Suppressor macrophage (primary cell): ENCODE measurements at regions not wholly inside any gene's neighbourhood (a gene's known extent, or its start where the extent isn't known, plus 50 kb on each side); places are given as distances from the start of the nearest gene placed in this dataset.

Source experiments
- DNase-seq, 4 experiments: peaks; one replicate each; pipeline ENCODE4 v3.0.0-alpha.2; 2020 to 2022

DNA sequence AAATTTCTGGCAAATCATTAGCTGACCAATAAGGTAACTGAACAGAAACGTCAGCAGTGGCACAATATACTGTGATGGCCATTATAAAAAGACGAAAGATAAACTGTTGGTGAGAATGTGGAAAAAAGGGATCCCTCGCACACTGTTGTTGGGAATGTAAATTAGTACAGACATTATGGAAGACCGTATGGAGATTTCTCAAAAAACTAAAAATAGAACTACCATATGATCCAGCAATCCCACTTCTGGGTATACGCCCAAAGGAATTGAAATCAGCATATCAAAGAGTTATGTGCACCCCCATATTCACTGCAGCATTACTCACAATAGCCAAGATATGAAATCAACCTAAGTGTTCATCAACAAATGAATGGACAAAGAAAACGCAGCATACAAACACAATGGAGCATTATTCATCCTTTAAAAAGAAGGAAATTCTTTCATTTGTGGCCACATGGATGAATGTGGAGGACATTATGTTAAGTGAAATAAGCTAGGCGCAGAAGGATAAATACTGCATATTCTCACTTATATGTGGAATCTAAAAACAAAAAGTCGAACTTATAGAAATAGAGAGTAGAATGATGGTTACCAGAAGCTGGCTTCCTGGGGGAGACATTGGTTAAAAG, 257.7 kb downstream of the RHOU start:
- DNase-seq, result no peak

DNA sequence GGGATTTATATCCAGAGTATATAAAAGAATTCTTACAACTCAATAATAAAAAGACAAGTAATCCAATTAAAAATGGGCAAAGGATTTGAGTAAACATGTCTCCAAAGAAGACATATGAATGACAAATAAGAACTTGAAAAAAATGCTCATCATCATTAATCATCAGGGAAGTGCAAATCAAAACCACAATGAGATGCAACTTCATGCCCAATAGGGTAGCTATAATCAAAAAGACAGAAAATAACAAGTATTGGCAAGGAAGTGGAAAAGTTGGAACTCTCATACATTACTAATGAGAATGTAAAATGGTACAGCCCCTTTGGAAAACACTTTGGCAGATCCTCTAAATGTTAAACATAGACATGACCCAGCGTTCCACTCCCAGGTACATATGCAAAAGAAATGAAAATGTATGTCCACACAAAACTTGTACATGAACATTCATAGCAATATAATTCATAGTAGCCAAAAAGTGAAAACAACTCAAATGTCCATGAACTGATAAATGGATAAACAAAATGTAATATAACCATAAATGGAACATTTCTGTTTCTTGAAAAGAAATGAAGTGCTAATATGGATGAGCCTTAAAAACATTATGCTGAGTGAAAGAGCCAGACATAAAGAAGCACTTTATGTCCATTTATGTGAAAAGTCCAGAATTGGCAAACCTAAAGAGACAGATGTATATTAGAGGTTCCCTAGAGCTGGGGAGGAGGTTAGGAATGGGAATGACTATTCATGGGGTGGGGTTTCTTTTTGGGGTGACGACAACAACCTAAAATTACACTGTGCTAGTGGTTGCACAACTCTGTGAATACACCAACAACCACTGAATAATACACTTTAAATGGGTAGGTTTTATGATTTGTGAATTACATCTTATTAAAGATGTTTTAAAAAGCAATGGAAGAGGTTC, 259.7 kb downstream of the RHOU start:
- peak in 2 of 4 experiments; percentile 21 to 26 for DNase-seq

DNA sequence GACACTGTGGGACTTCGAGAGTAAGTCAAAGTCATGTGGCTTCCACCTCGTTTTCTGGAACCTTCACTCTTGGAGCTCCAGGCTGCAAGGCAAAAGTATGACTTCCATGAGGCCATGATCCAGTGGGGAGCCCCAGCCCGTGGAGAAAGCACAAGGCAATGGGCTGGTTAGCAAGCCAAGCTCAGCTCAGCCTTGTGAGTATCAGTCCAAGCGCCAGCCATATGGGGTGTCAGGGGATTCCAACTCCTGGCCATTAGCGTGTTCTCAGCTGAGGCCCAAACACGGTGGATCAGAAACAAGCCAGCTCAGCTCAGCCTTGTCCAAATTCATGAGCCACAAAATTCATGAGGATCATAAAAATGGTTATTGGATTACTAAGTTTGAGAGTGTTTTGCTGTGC, 261.0 kb downstream of the RHOU start:
- no peak for DNase-seq

DNA sequence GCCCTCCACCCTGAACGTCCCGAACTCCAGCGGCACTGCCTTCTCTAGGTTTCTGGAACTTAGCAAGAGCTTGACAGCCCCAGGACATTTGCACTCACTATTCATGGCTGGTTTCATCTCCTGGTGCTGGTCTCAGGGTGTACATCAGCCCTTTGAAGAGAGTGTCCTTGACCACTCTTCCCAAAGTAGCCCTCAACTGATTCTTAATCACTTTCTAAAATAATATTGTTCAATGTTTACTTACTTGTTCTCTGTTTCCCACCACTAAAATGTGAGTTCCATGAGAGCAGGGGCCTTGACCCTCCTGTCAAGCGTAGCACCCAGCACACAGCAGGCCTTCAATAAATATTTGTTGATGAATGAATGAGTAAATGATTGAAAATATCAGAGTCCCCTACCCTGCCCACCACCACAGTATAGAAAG, 262.5 kb downstream of the RHOU start:
- no peak for DNase-seq

DNA sequence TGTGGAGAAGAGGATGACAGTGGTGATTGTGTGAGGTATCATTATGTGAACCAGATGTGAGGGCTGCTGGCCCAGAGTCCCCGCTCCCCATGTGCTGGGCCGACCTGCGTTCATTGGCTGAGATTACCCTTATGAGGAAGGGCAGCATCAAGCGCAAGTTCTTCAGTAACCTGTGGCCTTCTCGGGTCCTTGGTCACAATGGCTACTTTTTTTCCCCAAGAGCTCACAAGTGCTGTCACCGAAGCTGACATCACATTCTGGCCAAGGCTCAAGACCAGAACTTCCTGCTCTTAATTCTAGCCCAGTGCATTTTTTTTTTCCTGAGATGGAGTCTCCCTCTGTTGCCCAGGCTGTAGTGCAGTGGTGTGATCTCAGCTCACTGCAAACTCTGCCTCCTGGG, 262.9 kb downstream of the RHOU start:
- peak; percentile 48 to 73 (median 66) for DNase-seq

DNA sequence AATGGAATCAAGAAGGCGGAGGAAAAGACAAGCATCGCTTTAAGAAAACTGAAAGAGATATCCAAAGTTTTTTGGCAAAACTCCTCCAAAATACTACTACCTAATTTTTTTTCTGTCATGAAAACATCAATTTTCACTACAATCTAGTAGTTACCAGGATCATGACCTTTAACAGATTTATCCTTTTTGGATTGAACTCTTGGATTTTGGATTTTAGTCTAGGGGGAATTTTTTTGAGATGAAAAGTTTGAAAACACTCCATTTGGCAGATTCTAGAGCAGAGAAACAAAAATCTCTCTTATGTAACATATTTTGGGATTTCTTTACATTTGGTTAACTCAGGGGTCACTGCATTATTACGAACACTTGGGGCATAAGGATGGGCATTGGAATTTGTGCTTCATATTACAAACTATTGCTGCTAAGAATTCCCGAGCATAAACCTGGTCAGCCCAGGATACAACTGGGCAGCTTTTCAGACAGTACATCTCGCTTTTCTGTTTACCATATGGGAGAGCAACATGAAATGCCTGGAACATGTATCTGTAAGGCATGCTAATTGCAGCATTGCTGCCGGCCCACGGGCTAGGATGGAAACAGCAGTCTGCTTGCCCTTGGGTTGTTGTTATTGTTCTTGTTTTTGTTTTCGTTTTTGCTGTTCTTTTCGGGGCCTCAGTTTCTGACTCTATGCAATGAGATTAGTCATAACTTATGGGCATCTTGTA, 264.3 kb downstream of the RHOU start:
- DNase-seq, result no peak

DNA sequence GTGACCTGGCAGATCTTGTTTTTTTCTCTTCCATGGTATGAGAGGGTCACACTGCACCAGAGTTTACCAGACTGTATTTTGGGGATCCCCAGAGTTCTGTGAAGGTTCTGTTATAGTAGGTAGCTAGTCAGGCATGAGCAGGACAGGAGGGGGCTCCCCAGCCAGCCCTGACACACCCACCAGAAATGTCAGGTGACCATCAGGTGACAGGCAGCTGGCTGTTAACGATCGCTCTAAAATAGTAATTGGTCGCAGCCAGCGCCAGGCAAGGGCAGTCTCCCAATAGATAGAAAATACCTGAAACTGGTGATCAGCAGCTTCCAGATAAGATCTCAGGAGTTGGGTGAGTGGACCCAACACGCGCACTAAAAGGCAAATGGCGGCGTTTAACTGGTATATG, 264.9 kb downstream of the RHOU start:
- DNase-seq, result no peak

DNA sequence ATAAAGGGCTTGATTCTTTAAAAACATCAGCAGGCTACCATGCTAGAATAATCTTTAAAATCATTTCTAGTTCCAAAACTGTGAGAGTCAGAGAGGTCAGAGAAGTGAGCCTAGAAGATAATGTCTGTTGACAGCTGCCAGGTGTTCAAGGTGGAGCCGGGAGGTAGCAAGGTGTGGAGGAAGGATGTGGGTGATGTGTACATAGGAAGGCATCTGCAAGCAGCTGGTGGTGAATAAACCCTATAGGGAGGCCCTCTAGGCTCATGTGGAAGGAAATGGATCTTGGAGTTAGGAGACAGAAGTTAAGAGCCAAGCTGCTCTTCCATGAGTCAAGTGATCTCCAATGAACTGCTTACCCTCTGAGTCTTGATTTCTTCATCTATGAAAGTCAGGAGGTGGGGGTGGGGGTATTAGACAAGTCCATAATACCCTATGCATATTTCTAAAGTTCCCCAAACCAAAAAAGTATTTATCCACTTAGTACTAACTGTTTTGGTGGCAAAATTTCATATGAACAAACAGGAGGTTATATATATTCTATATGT, 266.3 kb downstream of the RHOU start:
- DNase-seq, result peak in 3 of 4 experiments; percentile 32 to 59 (median 55)

DNA sequence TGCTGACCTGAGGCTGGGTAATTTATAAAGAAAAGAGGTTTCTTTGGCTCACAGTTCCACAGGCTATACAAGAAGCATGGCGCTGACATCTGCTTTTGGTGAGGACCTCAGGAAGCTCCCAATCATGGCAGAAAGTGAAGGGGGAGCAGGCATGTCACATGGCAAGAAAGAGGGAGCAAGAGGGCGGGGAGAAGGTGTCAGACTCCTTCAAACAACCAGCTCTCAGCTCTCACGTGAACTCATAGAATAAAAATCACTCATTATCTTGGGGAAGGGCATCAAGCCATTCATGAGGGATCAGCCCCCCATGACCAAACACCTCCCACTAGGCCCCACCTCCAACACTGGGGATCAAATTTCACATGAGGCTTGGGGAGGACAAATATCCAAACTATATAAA, 266.8 kb downstream of the RHOU start:
- no peak for DNase-seq

DNA sequence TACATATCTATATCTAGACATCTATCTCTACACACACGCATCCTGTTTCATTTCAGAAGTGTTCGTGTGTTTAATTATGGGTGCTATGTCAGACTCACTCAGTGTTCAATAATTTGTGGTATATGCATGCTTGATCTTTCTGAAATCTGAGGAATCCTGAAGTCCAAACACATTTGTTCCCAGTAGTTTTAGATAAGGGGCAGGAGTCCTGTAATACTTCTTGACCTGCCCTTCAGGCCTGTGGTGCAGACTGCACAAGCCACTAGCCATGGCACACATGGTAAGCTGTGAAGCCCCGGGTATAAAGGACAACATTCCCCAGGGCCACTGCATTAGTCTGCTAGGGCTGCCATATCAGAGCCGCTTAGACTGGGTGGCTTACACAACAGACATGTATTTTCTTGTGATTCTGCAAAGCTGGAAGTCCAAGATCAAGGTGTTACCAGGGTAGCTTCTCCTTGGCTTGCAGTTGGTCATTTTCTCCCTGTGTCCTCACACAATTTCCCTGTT, 267.2 kb downstream of the RHOU start:
- no peak for DNase-seq

DNA sequence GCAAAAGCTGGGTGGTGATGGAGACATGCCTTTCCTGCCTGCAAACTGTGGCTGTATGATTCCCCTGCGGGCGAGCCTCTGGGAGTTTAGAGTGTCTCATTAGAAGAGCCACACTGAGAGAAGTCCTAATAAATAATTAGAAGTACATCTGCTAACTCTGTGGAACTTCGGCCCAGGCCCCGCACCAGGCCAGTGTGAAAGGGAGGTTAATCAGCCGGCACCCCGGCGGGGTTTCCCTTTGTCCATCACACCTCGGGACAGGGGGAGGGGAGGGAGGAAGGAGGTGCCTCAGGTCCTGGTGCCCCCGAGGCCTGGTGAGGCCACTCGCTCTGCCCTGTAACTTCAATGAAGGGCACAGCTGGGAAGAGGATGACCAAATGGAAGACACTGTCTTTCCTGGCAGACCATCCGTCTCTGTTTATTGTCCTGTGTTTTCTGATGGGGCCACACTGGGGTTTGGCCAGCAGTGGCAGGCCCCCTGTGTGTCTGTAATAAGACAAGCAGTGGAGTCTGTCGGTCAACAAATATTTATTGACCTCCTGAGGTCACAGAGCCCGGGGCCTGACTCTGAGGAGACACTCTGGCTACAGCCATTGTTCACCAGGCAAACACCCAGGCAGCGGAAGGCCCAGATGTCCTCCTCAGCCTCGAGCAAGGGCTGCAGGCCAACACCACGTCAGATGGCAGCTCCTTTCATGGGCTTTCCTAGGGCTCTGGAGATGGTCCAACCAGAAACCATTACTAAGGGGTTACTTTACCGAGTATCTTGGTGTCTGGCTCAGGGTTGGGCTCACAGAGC, 267.5 kb upstream of the RAB4A start:
- no peak for DNase-seq

DNA sequence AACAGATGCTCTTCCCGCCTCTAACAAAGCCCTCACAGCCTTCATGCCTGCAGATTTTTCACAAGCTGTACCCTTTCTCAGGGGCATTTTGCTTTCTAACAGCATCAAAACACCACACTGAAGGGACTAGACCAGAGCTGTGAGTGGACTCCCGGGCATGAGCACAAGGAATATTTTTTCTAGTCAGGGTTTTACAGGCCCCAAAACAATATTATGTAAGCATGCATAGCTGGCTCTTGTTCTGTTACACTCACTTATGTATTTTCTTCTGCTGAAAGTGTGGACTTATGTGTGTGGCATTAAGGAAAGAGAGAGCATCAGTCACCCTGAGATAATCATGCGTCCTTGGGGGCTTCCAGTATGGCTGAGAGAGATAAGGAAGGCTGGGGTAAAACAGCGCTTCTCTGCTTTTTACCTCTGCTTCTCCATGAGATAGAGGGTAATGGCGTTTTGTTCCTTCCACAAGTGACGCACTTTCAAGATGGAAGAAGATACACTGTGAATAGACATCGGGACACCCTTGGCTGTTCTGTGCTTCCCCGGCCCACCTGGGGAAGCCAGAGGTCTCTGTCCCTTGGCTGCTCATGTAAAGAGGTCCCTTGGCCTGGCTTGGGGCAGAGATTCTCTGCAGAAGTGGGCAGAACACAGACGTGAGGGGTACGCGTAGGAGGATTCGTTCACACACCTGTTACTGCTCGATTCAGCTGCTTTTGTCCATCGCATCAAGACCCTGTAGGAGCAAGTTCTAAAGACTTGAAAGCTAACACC, 266.7 kb upstream of the RAB4A start:
- no peak for DNase-seq

DNA sequence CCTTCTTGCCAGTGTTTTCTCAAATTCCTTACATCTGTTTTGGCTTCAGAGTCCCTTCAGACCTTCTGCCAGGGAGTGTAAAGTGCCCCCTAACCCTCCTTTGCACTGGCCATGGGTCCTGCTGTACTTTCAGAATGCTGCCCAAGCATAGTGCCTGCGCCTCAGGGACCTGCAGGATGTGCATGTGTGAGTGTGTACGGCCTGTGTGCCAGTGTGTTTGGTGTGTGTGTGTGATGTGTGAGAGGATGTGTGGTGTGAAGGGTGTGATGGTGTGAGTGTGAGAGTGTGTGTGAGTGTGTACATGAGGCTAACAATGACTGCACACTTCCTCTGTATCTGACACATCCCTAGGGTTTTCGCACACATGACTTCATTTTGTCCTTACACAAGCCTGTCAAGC, 265.8 kb upstream of the RAB4A start:
- no peak for DNase-seq

DNA sequence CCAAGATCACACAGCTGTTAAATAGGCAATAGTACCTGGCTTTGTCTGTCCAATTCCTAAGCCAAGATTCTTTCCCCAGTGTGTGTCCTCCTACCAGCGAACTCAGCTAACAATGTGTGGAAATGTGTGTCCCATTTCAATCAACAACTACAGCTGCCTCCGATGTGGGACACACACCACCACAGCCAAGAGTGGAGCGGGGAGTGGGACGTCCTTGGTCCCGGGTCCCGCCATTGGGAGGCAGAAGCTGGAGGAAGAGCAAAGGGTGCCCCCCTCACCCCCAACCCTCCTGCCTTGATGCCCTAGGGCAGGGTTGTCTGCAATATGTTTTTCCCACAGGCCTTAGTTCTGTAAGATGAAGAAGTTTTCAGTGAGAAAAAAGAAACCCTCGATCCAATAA, 265.4 kb upstream of the RAB4A start:
- no peak for DNase-seq

DNA sequence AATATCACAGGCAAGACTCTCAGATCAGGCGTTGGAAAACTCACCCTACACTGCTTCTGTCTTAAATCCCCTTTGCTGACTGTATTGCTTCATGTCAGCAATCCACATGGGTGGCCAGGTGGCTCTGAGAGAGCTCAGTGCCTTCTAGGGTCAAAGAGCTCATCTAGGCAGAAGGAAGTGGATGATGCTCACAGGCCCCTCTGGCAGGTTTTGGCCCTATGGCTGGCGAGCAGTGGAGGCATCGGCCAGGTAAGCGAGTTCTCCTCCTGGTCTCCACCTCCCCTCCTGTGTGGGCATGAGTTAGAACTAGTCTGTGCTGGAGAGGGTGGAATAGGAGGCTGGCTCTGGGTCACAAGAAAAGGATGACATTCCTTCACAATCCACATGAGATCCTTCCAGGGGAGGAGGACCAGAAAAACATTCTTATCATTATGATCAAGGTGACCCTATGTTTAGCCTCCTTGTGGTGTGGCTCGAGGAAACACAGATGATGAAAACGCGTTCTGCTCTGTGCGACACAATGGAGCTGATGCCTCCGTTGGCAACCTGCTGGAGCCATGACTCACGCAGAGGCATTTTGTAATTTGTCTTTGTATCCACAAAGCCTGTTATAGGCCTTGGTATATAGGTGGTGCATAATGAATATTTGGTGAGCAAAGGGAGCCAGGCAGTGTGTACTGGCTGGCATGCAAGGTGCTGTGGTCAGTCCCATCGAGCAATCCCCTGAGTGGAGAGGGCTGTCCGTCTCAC, 264.6 kb upstream of the RAB4A start:
- no peak for DNase-seq

DNA sequence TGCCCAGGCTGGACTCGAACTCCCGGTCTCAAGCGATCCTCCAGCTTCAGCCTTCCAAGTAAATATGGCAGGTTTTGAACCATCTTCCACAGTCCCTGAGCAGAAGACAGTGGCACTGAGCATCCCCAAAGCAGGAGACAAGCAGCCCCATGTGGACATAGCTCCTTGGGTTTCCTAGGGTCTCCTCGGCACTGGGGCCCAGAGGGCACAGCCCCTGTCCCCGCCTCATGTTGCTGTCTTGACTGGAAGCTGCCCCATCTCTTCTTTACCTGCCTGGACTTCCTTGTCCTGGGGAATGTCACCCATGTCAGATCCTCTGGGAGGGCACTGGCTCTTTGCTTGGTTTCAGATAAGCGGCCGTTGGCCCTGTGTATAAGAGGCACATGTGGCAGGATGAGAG, 263.7 kb upstream of the RAB4A start:
- DNase-seq, result no peak

DNA sequence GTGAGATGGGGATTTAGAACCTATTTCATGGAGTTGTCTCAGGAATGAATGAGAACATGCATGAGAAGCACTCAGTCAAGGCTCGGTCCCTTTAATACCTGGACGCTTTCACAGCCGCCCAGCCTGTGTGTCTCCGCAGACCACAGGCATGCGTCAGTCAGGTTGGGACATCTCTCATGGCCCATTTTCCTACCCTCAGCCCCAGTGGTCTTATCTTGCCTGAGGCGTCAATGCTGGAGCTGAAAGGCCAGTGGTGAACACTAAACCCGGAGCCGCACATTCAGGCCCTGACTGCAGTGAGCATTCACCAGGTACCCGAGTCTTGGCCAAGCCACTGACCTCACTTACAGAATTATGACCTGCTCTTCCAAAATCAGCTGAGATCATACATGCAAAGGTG, 263.2 kb upstream of the RAB4A start:
- no peak for DNase-seq

DNA sequence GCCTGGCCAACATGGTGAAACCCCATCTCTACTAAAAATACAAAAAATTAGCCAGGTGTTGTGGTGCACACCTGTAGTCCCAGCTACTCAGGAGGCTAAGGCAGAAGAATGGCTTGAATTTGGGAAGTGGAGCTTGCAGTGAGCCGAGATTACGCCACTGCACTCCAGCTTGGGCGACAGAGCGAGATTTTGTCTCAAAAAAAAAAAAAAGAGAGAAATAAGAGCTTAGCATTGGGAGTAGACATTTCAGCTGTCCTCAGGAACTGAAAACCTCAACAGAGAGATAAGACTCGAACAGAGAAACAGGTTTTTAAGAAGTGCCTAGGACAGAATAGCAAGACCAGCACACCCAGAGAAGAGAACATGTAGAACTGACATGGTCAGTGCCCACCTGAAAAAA, 262.6 kb upstream of the RAB4A start:
- DNase-seq, result peak in 3 of 4 experiments; percentile 41 to 55 (median 42)

DNA sequence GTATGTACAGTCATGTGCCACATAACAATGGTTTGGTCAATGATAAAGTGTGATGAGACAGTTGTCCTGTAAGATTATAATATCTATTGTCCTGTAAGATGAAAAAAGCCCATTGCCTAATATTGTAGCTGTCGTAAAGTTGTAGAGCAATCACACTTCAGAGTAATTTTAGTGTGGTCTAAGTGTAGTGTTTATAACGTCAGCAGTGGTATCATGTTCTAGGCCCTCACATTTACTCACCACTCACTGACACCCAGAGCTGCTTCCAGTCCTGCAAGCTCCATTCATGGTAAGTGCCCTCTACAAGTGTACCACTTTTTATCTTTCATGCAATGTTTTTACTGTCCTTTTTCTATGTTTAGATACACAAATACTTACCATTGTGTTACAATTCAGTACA, 259.9 kb upstream of the RAB4A start:
- DNase-seq, result no peak

DNA sequence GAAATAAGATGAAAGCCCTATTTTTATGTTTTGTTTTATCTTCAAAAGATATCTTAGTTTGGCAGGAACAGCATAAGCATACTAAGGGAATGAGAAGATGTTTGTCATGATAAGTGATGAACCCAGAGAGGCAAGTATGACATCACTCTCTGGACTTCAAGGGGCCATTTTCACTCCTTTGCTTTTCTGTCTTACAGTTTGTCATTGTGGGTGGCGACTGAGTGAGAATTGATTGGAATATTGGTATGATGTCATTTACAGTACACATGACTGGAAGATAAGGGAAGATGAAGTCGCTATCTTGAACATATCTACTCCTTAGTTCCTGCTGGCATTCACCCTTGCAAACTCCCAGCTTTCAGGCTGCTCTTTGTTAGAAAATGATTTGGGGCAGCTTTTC, 258.1 kb upstream of the RAB4A start:
- DNase-seq, result no peak

DNA sequence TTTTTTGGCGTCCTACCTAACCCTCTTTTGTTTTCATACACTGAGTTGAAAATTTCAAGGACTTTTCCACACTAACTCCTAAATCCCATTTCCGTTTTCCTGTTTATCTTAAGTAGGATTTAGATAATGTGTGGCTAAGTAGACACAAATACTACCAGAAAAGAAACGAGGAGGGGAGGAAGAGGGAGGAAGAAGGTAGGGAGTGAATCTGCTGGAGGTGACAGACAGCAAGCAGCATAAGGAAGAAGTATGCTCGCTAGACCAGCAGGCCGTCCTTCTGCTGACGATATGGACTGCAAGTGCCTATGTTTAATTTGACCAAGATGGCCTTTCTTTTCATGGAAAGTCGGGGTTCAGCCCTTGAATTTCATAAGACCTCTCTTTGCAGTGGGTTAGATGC, 256.9 kb upstream of the RAB4A start:
- no peak for DNase-seq
